GM19468 (cell line): ENCODE measurements at regions not wholly inside any gene's neighbourhood (a gene's known extent, or its start where the extent isn't known, plus 50 kb on each side); places are given as distances from the start of the nearest gene placed in this dataset.
"Not testable (repeated sequence)": the region's sequence is repeated elsewhere in the genome, so short reads cannot be mapped to it uniquely, and the experiment has no call there.

Source experiments
- ATAC-seq: cut with Tn5 transposase; IDR thresholded peaks from one replicate; pipeline ENCODE4 v1.9.1; 2021; ENCODE audit warnings: mild to moderate bottlenecking, moderate library complexity, moderate number of reproducible peaks; ENCODE audit not compliant: unreplicated experiment; ENCODE audit errors: extremely low read depth

DNA sequence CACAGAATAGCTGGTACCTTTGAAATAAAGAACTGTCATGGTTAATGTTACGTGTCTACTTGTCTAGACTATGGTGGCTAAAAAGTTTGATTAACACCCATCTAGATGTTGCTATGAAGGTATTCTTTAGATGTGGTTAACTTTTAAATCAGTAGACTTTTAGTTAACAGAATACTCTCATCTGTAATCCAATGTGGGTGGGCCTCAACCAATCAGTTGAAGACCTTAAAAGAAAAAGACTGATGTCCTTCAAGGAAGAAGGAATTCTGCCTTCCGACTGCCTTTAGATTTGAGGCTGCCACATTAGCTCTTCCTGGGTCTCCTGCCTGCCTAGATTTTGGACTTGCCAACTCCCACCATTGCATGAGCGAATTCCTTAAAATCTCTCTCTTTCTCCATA is 113.0 kb upstream of the CACUL1 start:
- ATAC-seq, result no peak

GRCh38 chr10:118868589-118868988 is 113.8 kb upstream of the CACUL1 start:
- no peak for ATAC-seq

DNA sequence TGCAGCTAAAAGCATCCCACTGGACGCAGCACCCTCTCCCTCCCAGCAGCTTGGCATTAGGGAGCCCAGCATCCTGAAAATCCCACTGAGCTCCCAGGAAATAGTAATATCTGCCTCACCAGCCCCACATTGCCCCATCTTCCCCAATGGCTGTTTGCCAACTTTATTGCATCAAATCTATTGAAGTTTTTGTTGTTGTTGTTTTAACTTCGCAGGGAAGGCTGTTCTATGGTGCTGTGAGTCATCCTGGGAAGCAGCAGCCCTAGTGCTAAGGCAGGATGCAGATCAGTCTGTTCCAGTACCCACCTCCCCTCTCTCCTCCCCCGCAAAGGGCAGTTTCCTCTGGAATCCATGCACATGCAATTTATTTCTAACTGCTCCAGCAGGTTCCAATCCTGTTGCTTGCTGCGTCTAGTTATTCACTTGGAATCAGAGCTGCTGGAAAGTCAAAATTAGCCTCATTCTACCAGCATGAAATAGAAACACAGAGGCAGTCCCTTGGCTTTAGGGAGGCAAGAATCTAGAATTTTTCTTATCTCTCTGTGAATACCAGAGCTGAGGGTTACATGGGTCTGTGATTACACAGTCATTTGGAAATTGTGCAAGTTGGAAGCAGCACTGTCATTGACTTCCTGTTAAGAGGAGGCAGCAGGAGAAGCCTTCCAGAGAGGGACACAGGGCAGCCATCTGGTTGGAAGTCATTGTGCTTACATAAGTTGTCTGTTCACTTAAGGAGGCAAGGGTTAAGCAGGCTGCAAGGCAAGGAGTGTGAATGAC is 115.9 kb upstream of the CACUL1 start:
- no peak for ATAC-seq

DNA sequence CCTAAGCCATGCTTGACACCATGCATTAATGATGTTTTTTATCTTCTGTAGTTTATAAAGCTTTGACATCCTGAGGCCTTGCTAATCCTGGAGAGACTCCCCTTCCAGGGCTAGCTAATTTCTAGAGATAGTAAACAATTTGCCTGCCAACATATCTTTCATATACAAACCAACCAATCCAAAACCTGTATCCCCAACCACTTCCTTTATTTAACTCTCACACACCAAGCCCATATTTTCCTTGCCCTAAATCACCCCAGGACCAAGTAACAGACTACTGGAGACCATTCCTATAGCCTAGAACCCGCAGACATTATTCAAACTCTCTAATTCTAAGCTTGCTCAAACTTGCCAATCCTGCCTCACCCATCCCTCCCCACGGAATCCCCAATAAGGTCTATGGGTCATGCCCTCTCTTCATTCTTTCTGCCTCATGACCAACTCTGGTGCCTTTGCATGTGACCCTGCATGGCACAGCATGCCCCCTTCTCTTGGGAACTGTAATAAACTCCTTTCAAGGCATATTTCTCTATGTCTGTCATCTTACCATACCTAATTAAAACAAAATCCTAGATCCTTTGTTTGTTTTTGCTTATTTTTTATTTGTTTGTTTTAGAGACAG is 116.6 kb upstream of the CACUL1 start:
- no peak for ATAC-seq

GRCh38 chr10:118873091-118873737 is 118.4 kb upstream of the CACUL1 start:
- no peak for ATAC-seq

DNA sequence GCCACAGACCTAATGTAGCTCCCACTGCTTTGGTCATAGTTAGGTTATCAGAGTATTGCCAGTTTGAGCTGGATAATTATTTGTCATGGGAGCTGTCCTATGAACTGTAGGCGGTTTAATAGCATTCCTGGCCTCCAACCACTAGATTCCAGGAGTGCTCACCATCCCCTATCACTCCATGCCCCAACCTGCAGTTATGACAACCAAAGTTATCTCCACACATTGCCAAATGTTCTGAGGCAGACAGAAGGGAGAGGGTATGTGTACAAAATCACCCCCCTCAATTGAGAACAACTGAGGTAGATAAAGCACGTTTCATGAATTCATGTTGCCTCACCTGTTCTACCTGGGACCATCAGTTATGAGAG is 119.0 kb upstream of the CACUL1 start:
- ATAC-seq, result no peak

- no peak for ATAC-seq
These were observed 119.4 kb upstream of the CACUL1 start for GRCh38 chr10:118874171-118874570.

- no peak for ATAC-seq
These were observed 120.3 kb upstream of the CACUL1 start for GRCh38 chr10:118875087-118875486.

- ATAC-seq, result no peak
These were observed 128.0 kb upstream of the CACUL1 start for GRCh38 chr10:118882741-118883140.

DNA sequence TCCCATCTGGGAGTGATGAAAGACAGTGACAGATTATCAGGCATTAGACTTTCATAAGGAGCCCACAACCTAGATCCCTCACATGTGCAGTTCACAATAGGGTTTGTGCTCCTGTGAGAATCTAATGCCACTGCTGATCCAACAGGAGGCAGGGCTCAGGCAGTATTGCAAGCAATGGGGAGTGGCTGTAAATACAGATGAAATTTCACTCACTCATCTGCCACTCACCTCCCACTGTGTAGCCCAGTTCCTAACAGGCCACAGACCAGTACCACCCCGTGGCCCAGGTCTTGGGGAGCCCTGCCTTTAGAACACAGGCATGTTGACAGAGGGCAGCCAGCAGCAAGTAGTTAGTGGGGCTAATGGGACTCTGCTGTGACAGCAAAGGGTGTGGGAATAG is 137.3 kb upstream of the NANOS1 start:
- ATAC-seq, result no peak

GRCh38 chr10:118894891-118895290 is 134.6 kb upstream of the NANOS1 start:
- ATAC-seq, result not testable (repeated sequence)

GRCh38 chr10:118900617-118901016 is 128.9 kb upstream of the NANOS1 start:
- ATAC-seq, result no peak

- ATAC-seq, result no peak
These were observed 128.1 kb upstream of the NANOS1 start for GRCh38 chr10:118901380-118901779.

- no peak for ATAC-seq
These were observed 127.6 kb upstream of the NANOS1 start for GRCh38 chr10:118901906-118902305.

GRCh38 chr10:118902656-118903055 is 126.9 kb upstream of the NANOS1 start:
- ATAC-seq, result not testable (repeated sequence)

DNA sequence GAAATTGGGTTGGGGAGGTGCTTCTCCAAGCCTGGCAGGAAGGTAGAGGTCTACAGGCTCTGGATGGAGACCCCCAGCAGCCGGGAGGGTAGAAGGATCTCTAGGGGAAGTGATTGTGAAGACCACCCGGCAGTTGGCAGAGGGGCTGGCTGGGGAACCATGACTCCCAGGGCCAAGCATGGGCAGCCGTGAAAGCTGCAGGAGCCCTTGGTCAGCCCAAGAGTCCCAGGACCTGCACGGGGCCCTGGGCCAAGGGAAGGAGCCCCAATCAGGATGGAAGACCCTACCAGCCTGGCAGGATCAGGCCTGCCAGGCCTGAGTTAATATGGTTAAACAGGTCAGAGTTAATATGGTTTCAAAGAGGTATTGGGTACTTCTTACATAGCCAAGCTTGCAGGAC is 126.3 kb upstream of the NANOS1 start:
- ATAC-seq, result no peak

GRCh38 chr10:118903691-118904090 is 125.8 kb upstream of the NANOS1 start:
- no peak for ATAC-seq

GRCh38 chr10:118904286-118904685 is 125.2 kb upstream of the NANOS1 start:
- ATAC-seq, result no peak

DNA sequence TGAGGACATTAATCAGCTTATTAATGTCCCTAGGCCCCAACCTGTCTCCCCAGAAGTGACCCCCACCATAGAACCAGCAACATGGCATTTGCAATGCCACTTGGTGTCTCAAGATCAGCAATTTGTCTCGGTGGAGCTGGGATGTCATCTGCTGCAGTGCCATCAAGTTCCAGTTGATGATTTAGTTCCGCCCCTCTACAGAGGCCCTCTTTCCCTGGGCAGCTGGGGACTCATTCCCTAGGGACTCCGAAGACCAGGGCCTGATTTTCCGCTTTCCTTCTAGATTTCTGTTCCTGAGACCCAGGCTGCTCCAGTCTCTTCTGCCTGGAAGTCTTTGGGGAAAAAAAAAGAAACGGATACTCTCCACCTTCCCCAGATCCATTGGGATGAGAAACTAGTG is 122.5 kb upstream of the NANOS1 start:
- no peak for ATAC-seq

GRCh38 chr10:118908557-118909256 is 120.8 kb upstream of the NANOS1 start:
- ATAC-seq, result no peak

GRCh38 chr10:118910702-118911101 is 118.8 kb upstream of the NANOS1 start:
- ATAC-seq, result no peak
